RWPE2 (cell line): ENCODE measurements at regions not wholly inside any gene's neighbourhood (a gene's known extent, or its start where the extent isn't known, plus 50 kb on each side); places are given as distances from the start of the nearest gene placed in this dataset.

ENCODE experiments used
- ATAC-seq: fragments of 200-7000 bp; cut with Tn5 transposase; 3 replicates; pipeline ENCODE4 v1.9.1; 2021; ENCODE audit warnings: low read depth
- DNase-seq: peaks from one replicate; pipeline ENCODE4 v3.0.0-alpha.2; 2020; ENCODE audit warnings: low spot score
- H3K27ac ChIP-seq: fragments of 450-650 bp; 2 replicates; pipeline ENCODE4 v1.5.1; 2017; ENCODE audit warnings: mild to moderate bottlenecking; ENCODE audit not compliant: poor library complexity, severe bottlenecking
- H3K27me3 ChIP-seq: fragments of 250-450 bp; sonication (Bioruptor Pico); 2 replicates; pipeline ENCODE4 v1.5.1; 2021; ENCODE audit warnings: mild to moderate bottlenecking, moderate library complexity; ENCODE audit not compliant: insufficient read depth, poor library complexity, severe bottlenecking
- H3K36me3 ChIP-seq: fragments of 250-450 bp; sonication (Bioruptor Pico); 2 replicates; pipeline ENCODE4 v1.5.1; 2020; ENCODE audit warnings: low read depth, mild to moderate bottlenecking, moderate library complexity
- H3K4me1 ChIP-seq: fragments of 250-450 bp; sonication (Bioruptor Pico); 2 replicates; pipeline ENCODE4 v1.5.1; 2021; ENCODE audit warnings: mild to moderate bottlenecking, moderate library complexity; ENCODE audit not compliant: insufficient read depth, poor library complexity, severe bottlenecking
- H3K4me3 ChIP-seq: fragments of 250-450 bp; sonication (Bioruptor Pico); 2 replicates; pipeline ENCODE4 v1.5.1; 2021; ENCODE audit warnings: mild to moderate bottlenecking, moderate library complexity; ENCODE audit not compliant: severe bottlenecking
- H3K9me3 ChIP-seq: fragments of 250-450 bp; sonication (Bioruptor Pico); 2 replicates; pipeline ENCODE4 v1.5.1; 2021; ENCODE audit warnings: mild to moderate bottlenecking, moderate library complexity; ENCODE audit not compliant: severe bottlenecking
- CTCF ChIP-seq: fragments of 450-650 bp; IDR thresholded peaks from one replicate; pipeline ENCODE4 v1.5.1; 2017; ENCODE audit warnings: mild to moderate bottlenecking, moderate library complexity; ENCODE audit not compliant: poor library complexity, severe bottlenecking

GRCh38 chr11:15692739-15693138 is 578.0 kb downstream of the INSC start:
- TF ChIP-seq CTCF, result no peak
- no peak overlapping the region for H3K27ac ChIP-seq
- no peak for DNase-seq
- H3K4me3 ChIP-seq, result no peak overlapping the region
- H3K36me3 ChIP-seq, result no peaks in the 10 kb centered on the region
- ATAC-seq, result no peak; the same call in 2 of the 3 replicates
- H3K4me1 ChIP-seq, result no peaks in the 10 kb centered on the region
- no peaks in the 10 kb centered on the region for H3K27me3 ChIP-seq
- H3K9me3 ChIP-seq, result no peaks in the 10 kb centered on the region

- ATAC-seq (no peak), DNase-seq (no peak)
- Histone ChIP-seq H3K4me3 (no peak overlapping the region), H3K4me1 (no peaks in the 10 kb centered on the region), H3K27me3 (no peaks in the 10 kb centered on the region), H3K36me3 (no peaks in the 10 kb centered on the region), H3K27ac (no peak overlapping the region), H3K9me3 (no peaks in the 10 kb centered on the region)
- no peak for TF ChIP-seq CTCF
Observed at GRCh38 chr11:15695096-15695721, 580.5 kb downstream of the INSC start.

GRCh38 chr11:15696069-15696468 is 581.3 kb downstream of the INSC start:
- H3K27ac ChIP-seq, result no peak overlapping the region
- no peaks in the 10 kb centered on the region for H3K27me3 ChIP-seq
- no peaks in the 10 kb centered on the region for H3K36me3 ChIP-seq
- ATAC-seq (no peak), DNase-seq (no peak)
- TF ChIP-seq CTCF, result no peak
- no peaks in the 10 kb centered on the region for H3K9me3 ChIP-seq
- no peak overlapping the region for H3K4me3 ChIP-seq
- no peaks in the 10 kb centered on the region for H3K4me1 ChIP-seq

GRCh38 chr11:15697437-15698236 is 582.9 kb downstream of the INSC start:
- no peaks in the 10 kb centered on the region for H3K4me1 ChIP-seq
- H3K9me3 ChIP-seq, result no peaks in the 10 kb centered on the region
- DNase-seq, result no peak
- H3K4me3 ChIP-seq, result no peak overlapping the region
- no peak for ATAC-seq
- H3K27me3 ChIP-seq, result no peaks in the 10 kb centered on the region
- H3K36me3 ChIP-seq, result no peaks in the 10 kb centered on the region
- no peak for TF ChIP-seq CTCF
- H3K27ac ChIP-seq, result no peak overlapping the region

- H3K27ac ChIP-seq, result no peak overlapping the region
- H3K27me3 ChIP-seq, result no peaks in the 10 kb centered on the region
- no peak for TF ChIP-seq CTCF
- H3K4me1 ChIP-seq, result no peaks in the 10 kb centered on the region
- DNase-seq, result no peak
- H3K9me3 ChIP-seq, result no peaks in the 10 kb centered on the region
- no peak overlapping the region for H3K4me3 ChIP-seq
- H3K36me3 ChIP-seq, result no peaks in the 10 kb centered on the region
- ATAC-seq, result no peak
Observed at GRCh38 chr11:15698855-15699254, 584.1 kb downstream of the INSC start.
